ENCODE measurements at regions not wholly inside any gene's neighbourhood (a gene's known extent, or its start where the extent isn't known, plus 50 kb on each side); places are given as distances from the start of the nearest gene placed in this dataset.

DNA sequence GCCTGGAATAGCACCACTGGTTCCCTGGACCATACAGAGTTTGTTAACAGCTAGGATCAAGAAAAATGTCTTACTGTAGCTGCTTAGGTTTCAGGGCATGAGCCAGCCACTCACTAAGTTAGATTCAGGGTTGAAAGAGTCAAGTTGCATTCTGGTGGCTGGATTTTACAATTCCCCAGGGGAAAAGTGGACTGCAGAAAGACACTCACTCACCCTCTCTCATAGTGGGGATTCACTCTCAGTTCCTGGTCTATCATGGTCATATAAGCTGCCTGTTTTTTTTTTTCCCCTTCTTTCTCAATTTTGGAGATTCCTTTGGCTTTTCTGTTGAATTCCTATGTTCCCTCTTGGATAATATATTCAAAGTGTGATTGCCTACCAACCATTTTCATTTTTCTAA is 744.2 kb upstream of the GRIA3 start:
- Histone ChIP-seq H3K27me3 (no peaks in the 10 kb centered on the region), H3K4me1 (ENCODE audit: insufficient read depth) (no peaks in the 10 kb centered on the region), H3K4me3 (no peak overlapping the region), H3K36me3 (no peaks in the 10 kb centered on the region), H3K27ac (no peak overlapping the region), H3K9me3 (no peaks in the 10 kb centered on the region)
- TF ChIP-seq EP300 (IDR thresholded peaks at IDR 0.05), result no peak
- TF ChIP-seq POLR2A (IDR thresholded peaks at IDR 0.05), result no peak
- TF ChIP-seq, protein P1, sequence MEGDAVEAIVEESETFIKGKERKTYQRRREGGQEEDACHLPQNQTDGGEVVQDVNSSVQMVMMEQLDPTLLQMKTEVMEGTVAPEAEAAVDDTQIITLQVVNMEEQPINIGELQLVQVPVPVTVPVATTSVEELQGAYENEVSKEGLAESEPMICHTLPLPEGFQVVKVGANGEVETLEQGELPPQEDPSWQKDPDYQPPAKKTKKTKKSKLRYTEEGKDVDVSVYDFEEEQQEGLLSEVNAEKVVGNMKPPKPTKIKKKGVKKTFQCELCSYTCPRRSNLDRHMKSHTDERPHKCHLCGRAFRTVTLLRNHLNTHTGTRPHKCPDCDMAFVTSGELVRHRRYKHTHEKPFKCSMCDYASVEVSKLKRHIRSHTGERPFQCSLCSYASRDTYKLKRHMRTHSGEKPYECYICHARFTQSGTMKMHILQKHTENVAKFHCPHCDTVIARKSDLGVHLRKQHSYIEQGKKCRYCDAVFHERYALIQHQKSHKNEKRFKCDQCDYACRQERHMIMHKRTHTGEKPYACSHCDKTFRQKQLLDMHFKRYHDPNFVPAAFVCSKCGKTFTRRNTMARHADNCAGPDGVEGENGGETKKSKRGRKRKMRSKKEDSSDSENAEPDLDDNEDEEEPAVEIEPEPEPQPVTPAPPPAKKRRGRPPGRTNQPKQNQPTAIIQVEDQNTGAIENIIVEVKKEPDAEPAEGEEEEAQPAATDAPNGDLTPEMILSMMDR (IDR thresholded peaks at IDR 0.05), result no peak
- intact Hi-C loops (cut with DNase I), result no loop called here
- DNase-seq, result no peak

DNA sequence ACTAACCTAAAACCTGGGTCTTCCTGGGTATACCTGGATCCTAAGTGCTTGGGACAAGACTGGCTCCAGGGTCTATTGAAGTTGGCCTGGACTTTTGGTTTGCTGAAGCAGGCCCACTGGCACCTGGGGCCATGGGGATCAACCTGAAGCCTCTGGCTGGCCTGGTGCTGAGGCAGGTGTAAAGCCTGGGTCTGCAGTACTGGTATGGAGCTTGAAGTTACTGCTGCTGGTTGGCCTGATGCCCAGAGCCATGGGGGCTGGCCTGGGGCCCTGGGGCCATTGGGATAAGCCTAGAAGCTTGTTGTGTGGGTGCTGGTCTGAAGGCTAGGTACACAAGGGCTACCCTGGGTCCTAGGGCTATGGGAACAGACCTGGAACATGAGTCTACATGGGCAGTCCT is 743.2 kb upstream of the GRIA3 start:
- Histone ChIP-seq H3K36me3 (no peaks in the 10 kb centered on the region), H3K4me1 (ENCODE audit: insufficient read depth) (no peaks in the 10 kb centered on the region), H3K27me3 (no peaks in the 10 kb centered on the region), H3K9me3 (no peaks in the 10 kb centered on the region), H3K4me3 (no peak overlapping the region), H3K27ac (no peak overlapping the region)
- TF ChIP-seq POLR2A (IDR thresholded peaks at IDR 0.05) (no peak), EP300 (IDR thresholded peaks at IDR 0.05) (no peak)
- TF ChIP-seq, protein P1 (IDR thresholded peaks at IDR 0.05), result no peak
- DNase-seq, result no peak
- intact Hi-C loops (cut with DNase I), result no loop called here

DNA sequence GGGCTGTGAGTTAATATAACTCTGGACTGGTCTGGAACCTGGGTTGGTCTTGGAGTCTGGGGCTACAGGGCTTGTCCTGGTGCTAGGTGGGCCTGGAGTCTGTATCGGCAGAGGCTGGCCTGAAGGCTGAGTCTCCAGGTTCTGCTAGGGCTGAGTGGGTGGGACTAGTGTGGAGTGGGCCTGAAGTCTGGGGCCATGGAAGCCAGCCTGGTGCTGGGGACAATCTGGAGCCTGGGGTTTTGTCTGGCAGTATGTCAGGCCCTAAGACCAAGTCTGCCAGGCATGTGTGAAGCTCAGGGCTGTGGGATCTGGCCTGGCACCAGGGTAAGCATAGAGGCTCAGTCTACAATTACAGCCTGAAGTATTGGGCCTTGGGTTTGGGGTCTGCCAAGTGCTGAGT is 742.6 kb upstream of the GRIA3 start:
- WGBS, 3 donors, result 85 to 100% (median 88%) methylated on average over 1 of the region's 1 CpG
- intact Hi-C loops (cut with DNase I), result no loop called here
- H3K4me1 ChIP-seq (ENCODE audit: insufficient read depth), result no peaks in the 10 kb centered on the region
- no peak for TF ChIP-seq POLR2A (IDR thresholded peaks at IDR 0.05)
- TF ChIP-seq, protein P1 (IDR thresholded peaks at IDR 0.05), result no peak
- no peak for TF ChIP-seq EP300 (IDR thresholded peaks at IDR 0.05)
- DNase-seq, result no peak
- H3K36me3 ChIP-seq, result no peaks in the 10 kb centered on the region
- no peaks in the 10 kb centered on the region for H3K27me3 ChIP-seq
- H3K4me3 ChIP-seq, result no peak overlapping the region
- no peaks in the 10 kb centered on the region for H3K9me3 ChIP-seq
- H3K27ac ChIP-seq, result no peak overlapping the region

DNA sequence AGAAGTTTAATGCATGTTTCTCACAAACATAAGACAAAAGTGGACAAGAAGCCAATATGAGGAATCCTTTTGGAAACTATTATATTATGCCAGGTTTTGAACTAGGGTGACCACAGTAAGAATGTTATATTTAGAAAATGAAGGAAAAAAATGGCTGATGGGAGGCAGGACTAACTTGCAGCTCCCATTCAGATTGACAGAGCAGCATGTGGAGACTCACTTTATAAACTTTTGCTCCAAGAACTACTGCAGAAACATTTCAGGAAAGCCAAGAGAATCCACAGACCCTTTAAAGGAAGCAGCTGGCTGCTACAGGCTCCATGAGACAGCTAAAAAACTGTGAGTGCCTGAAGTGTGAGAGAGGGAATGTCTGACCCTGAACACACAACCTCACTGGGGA is 738.6 kb upstream of the GRIA3 start:
- no peaks in the 10 kb centered on the region for H3K36me3 ChIP-seq
- no peak overlapping the region for H3K27ac ChIP-seq
- no peak for DNase-seq
- H3K4me3 ChIP-seq, result no peak overlapping the region
- no peak for TF ChIP-seq EP300 (IDR thresholded peaks at IDR 0.05)
- no peak for TF ChIP-seq POLR2A (IDR thresholded peaks at IDR 0.05)
- TF ChIP-seq, protein P1 (IDR thresholded peaks at IDR 0.05), result no peak
- intact Hi-C loops (cut with DNase I), result no loop called here
- no peaks in the 10 kb centered on the region for H3K27me3 ChIP-seq
- H3K4me1 ChIP-seq (ENCODE audit: insufficient read depth), result no peaks in the 10 kb centered on the region
- no peaks in the 10 kb centered on the region for H3K9me3 ChIP-seq

DNA sequence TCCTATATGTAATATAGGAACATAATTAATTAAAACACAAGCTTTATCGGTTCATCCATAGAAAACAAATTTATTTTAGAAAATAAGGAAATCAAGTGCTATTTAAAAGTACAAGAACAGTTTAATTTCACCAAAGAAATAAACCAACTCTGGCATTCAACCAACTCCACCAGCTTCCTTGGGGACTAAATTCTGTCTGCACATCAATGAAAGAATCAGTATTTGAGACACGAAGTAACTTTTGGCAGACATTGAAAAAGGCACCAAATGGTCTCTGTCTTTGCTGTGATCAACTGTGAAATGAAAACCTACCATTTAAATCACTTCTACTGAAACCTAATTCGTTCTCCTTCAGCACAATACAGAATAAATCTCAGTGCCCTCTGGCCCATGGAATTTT is 719.7 kb upstream of the GRIA3 start:
- no peaks in the 10 kb centered on the region for H3K4me1 ChIP-seq (ENCODE audit: insufficient read depth)
- no peaks in the 10 kb centered on the region for H3K9me3 ChIP-seq
- TF ChIP-seq, protein P1 (IDR thresholded peaks at IDR 0.05), result no peak
- TF ChIP-seq EP300 (IDR thresholded peaks at IDR 0.05) (no peak), POLR2A (IDR thresholded peaks at IDR 0.05) (no peak)
- no peaks in the 10 kb centered on the region for H3K27me3 ChIP-seq
- DNase-seq, result no peak
- intact Hi-C loops (cut with DNase I), result no loop called here
- H3K4me3 ChIP-seq, result no peak overlapping the region
- no peaks in the 10 kb centered on the region for H3K36me3 ChIP-seq
- 34 to 40% (median 37%) methylated on average over 3 of the region's 3 CpGs for WGBS, 3 donors
- no peak overlapping the region for H3K27ac ChIP-seq

All from ovary (tissue), 7 donors.